Osteoblast (primary cell): ENCODE measurements at regions not wholly inside any gene's neighbourhood (a gene's known extent, or its start where the extent isn't known, plus 50 kb on each side); places are given as distances from the start of the nearest gene placed in this dataset.

ENCODE experiments used
- DNase-seq: peaks from one replicate; pipeline ENCODE4 v3.0.0; 2011; ENCODE audit warnings: low spot score, mixed read lengths; ENCODE audit not compliant: insufficient read length; ENCODE audit errors: missing footprints
- H2AFZ ChIP-seq: 2 replicates; pipeline ENCODE4 v1.6.0; 2011; ENCODE audit warnings: mild to moderate bottlenecking, low read length
- H3K27ac ChIP-seq: 2 replicates; pipeline ENCODE4 v1.5.1; 2011; ENCODE audit warnings: mild to moderate bottlenecking, low read depth, low read length, moderate library complexity
- H3K27me3 ChIP-seq: 2 replicates; pipeline ENCODE4 v1.6.0; 2012; ENCODE audit warnings: mild to moderate bottlenecking, control low read depth, inconsistent platforms, low read length, moderate library complexity; ENCODE audit not compliant: insufficient read depth
- H3K36me3 ChIP-seq: 2 replicates; pipeline ENCODE4 v1.5.1; 2011; ENCODE audit warnings: mild to moderate bottlenecking, low read length, control low read depth, moderate library complexity; ENCODE audit not compliant: insufficient read depth
- H3K4me1 ChIP-seq: 2 replicates; pipeline ENCODE4 v1.5.1; 2011; ENCODE audit warnings: mild to moderate bottlenecking, low read length, control low read depth, moderate library complexity; ENCODE audit not compliant: insufficient read depth
- H3K4me2 ChIP-seq: 2 replicates; pipeline ENCODE4 v1.6.0; 2011; ENCODE audit warnings: mild to moderate bottlenecking, low read length; ENCODE audit not compliant: insufficient read depth
- H3K4me3 ChIP-seq: fragments of 200-600 bp; sonication (generic); 3 replicates; pipeline ENCODE4 v1.5.1; 2012; ENCODE audit warnings: mild to moderate bottlenecking, low read length, inconsistent platforms; ENCODE audit not compliant: insufficient read depth
- H3K79me2 ChIP-seq: 2 replicates; pipeline ENCODE4 v1.6.0; 2012; ENCODE audit warnings: mild to moderate bottlenecking, low read length, control low read depth, inconsistent platforms; ENCODE audit not compliant: insufficient read depth
- H3K9me3 ChIP-seq: 2 replicates; pipeline ENCODE4 v1.5.1; 2011; ENCODE audit warnings: low read depth, low read length, control low read depth
- H4K20me1 ChIP-seq: 2 replicates; pipeline ENCODE4 v1.6.0; 2012; ENCODE audit warnings: mild to moderate bottlenecking, low read length, control low read depth; ENCODE audit not compliant: insufficient read depth
- TF ChIP-seq, protein P1 (sequence below): IDR thresholded peaks from 2 replicates; pipeline ENCODE4 v1.5.1; 2011; ENCODE audit warnings: mild to moderate bottlenecking, low read depth, low read length, moderate library complexity; ENCODE audit errors: extremely low read depth

DNA sequence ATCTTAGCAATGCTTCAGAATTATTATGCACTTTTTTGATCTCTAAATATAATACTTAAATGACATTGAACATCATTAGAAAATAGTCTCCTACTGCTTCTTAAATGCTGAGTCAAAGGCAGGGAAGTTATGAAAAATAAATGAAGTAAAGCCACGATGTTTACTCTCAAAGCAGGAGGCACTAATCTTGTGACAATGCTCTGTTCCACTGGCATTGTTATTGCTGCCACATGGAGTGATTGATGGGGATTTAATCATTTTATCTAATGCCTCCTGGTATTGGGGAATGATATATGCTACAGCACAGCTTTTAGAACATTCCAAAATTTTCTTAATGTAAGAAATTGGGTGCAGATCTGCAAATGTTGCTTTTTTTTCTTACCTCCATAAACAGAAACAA is 1655.4 kb upstream of the NUDT12 start:
- H3K79me2 ChIP-seq, result no peaks in the 10 kb centered on the region
- no peak overlapping the region for H3K4me3 ChIP-seq
- H3K9me3 ChIP-seq, result peaks cover 5% of the 10 kb centered on the region
- H3K27me3 ChIP-seq, result no peaks in the 10 kb centered on the region
- no peak overlapping the region for H2AFZ ChIP-seq
- H4K20me1 ChIP-seq, result no peaks in the 10 kb centered on the region
- TF ChIP-seq, protein P1, sequence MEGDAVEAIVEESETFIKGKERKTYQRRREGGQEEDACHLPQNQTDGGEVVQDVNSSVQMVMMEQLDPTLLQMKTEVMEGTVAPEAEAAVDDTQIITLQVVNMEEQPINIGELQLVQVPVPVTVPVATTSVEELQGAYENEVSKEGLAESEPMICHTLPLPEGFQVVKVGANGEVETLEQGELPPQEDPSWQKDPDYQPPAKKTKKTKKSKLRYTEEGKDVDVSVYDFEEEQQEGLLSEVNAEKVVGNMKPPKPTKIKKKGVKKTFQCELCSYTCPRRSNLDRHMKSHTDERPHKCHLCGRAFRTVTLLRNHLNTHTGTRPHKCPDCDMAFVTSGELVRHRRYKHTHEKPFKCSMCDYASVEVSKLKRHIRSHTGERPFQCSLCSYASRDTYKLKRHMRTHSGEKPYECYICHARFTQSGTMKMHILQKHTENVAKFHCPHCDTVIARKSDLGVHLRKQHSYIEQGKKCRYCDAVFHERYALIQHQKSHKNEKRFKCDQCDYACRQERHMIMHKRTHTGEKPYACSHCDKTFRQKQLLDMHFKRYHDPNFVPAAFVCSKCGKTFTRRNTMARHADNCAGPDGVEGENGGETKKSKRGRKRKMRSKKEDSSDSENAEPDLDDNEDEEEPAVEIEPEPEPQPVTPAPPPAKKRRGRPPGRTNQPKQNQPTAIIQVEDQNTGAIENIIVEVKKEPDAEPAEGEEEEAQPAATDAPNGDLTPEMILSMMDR, result no peak
- H3K4me1 ChIP-seq, result no peaks in the 10 kb centered on the region
- H3K36me3 ChIP-seq, result no peaks in the 10 kb centered on the region
- no peak for DNase-seq
- H3K27ac ChIP-seq, result no peak overlapping the region
- no peak overlapping the region for H3K4me2 ChIP-seq

- no peak for DNase-seq
- TF ChIP-seq, protein P1, result no peak
Observed at GRCh38 chr5:105213078-105213477, 1650.5 kb upstream of the NUDT12 start.

GRCh38 chr5:105207066-105207465 is 1644.5 kb upstream of the NUDT12 start:
- Histone ChIP-seq H3K36me3 (no peaks in the 10 kb centered on the region), H3K4me1 (no peaks in the 10 kb centered on the region), H3K4me3 (no peak overlapping the region), H4K20me1 (no peaks in the 10 kb centered on the region), H3K27ac (no peak overlapping the region), H2AFZ (no peak overlapping the region), H3K9me3 (no peaks in the 10 kb centered on the region), H3K4me2 (no peak overlapping the region), H3K27me3 (no peaks in the 10 kb centered on the region), H3K79me2 (no peaks in the 10 kb centered on the region)
- TF ChIP-seq, protein P1, result no peak
- no peak for DNase-seq

More at GRCh38 chr5:105213078-105213477, 1650.5 kb upstream of the NUDT12 start:
- H3K27me3 ChIP-seq, result no peaks in the 10 kb centered on the region
- no peaks in the 10 kb centered on the region for H4K20me1 ChIP-seq
- H3K4me3 ChIP-seq, result no peak overlapping the region
- no peaks in the 10 kb centered on the region for H3K36me3 ChIP-seq
- no peaks in the 10 kb centered on the region for H3K4me1 ChIP-seq
- no peaks in the 10 kb centered on the region for H3K79me2 ChIP-seq
- H3K27ac ChIP-seq, result no peak overlapping the region
- H2AFZ ChIP-seq, result no peak overlapping the region
- H3K9me3 ChIP-seq, result peaks cover 2% of the 10 kb centered on the region
- H3K4me2 ChIP-seq, result no peak overlapping the region

GRCh38 chr5:105197531-105197930 is 1634.9 kb upstream of the NUDT12 start:
- no peaks in the 10 kb centered on the region for H3K9me3 ChIP-seq
- H4K20me1 ChIP-seq, result no peaks in the 10 kb centered on the region
- no peaks in the 10 kb centered on the region for H3K36me3 ChIP-seq
- H2AFZ ChIP-seq, result no peak overlapping the region
- no peak overlapping the region for H3K27ac ChIP-seq
- H3K4me3 ChIP-seq, result no peak overlapping the region
- H3K4me1 ChIP-seq, result no peaks in the 10 kb centered on the region
- H3K4me2 ChIP-seq, result no peak overlapping the region
- DNase-seq, result no peak
- no peaks in the 10 kb centered on the region for H3K27me3 ChIP-seq
- TF ChIP-seq, protein P1, result no peak
- no peaks in the 10 kb centered on the region for H3K79me2 ChIP-seq
